Heart left ventricle (tissue), 16 donors: ENCODE measurements at regions not wholly inside any gene's neighbourhood (a gene's known extent, or its start where the extent isn't known, plus 50 kb on each side); places are given as distances from the start of the nearest gene placed in this dataset.

Experiments used
- ATAC-seq, 4 donors: fragments of 200-7000 bp; cut with Tn5 transposase; one replicate each; pipeline ENCODE4 v1.9.1; 2020 to 2022; ENCODE audit warnings: moderate library complexity in 4 of 4, mild to moderate bottlenecking in 3 of 4, moderate number of reproducible peaks in 1 of 4
- DNase-seq, 5 donors: peaks; one replicate each; pipeline ENCODE4 v3.0.0-alpha.2; 2020
- H3K27ac ChIP-seq, 12 donors: fragments of 200-600 bp; sonication (generic) in 4 of 12; one replicate each; pipeline versions ENCODE4 v1.5.0 to v1.8.0; 2016 to 2022; ENCODE audit warnings: mild to moderate bottlenecking in 2 of 12
- H3K27me3 ChIP-seq, 9 donors: fragments of 200-600 bp; sonication (generic) in 2 of 9; one replicate each; pipeline versions ENCODE4 v1.5.1 to v1.8.0; 2016 to 2022; ENCODE audit warnings: mild to moderate bottlenecking in 3 of 9
- H3K36me3 ChIP-seq, 9 donors: fragments of 200-600 bp; sonication (generic) in 2 of 9; one replicate each; pipeline versions ENCODE4 v1.5.0 to v1.8.0; 2018 to 2022; ENCODE audit warnings: mild to moderate bottlenecking in 2 of 9
- H3K4me1 ChIP-seq, 12 donors: fragments of 200-600 bp; sonication (generic) in 4 of 12; one replicate each; pipeline versions ENCODE4 v1.5.0 to v1.8.0; 2016 to 2022; ENCODE audit warnings: mild to moderate bottlenecking in 3 of 12
- H3K4me3 ChIP-seq, 12 donors: fragments of 200-600 bp; sonication (generic) in 4 of 12; one replicate each; pipeline versions ENCODE4 v1.5.0 to v1.8.0; 2017 to 2022; ENCODE audit warnings: mild to moderate bottlenecking in 9 of 12, moderate library complexity in 4 of 12
- H3K9me3 ChIP-seq, 12 donors: fragments of 200-600 bp; sonication (generic) in 4 of 12; one replicate each; pipeline versions ENCODE4 v1.5.0 to v1.8.0; 2016 to 2022; ENCODE audit warnings: mild to moderate bottlenecking in 1 of 12
- POLR2A ChIP-seq, 2 donors: fragments of 450-650 bp; IDR thresholded peaks; one replicate each; pipeline ENCODE4 v1.6.1; 2017; ENCODE audit warnings: antibody characterized with exemption in 2 of 2, mild to moderate bottlenecking in 2 of 2, moderate library complexity in 2 of 2
- WGBS, 4 donors: extraction: QIAGEN DNeasy Blood & Tissue Kit in 2 of 4; methylation state at CpG; one replicate each; pipeline versions ENCODE4 v1.1.5 to v1.1.7; 2013 to 2018; 5-methylcytosine and 5-hydroxymethylcytosine counted together
- intact Hi-C, 10 donors: fragments of 100-400 bp; cut with DNase I; formaldehyde crosslinking; loops; one replicate each; pipeline versions ENCODE4 v1.11.1 to v1.14.2; 2022
- TF ChIP-seq, protein P1 (sequence below), 12 donors: fragments of 200-600 bp; sonication (generic) in 4 of 12; IDR thresholded peaks; one replicate each; pipeline versions ENCODE4 v1.5.0 to v1.8.0; 2018 to 2022; ENCODE audit warnings: antibody characterized with exemption in 12 of 12, mild to moderate bottlenecking in 5 of 12
- donor health status: ischemic (EF 13 %, LVEDD 7.1; RV severe dilation, severe dysfunction).
- donor health status: healthy with polysubstance abuse.
- donor health status: DM: no; HTN: yes; CAD: no.
- donor health status: DM: no; HTN: no; CAD: no.
- donor health status: ischemic (EF 25% LVEDD 6.9; RV normal size, moderate dysfunction).
- donor health status: ischemic (EF 25% LVEDD 5.7; RV mildly dilated, moderate dysfunction).
- donor health status: healthy.
- donor health status: DM: yes; HTN: yes; CAD: no.
- donor health status: ischemic (EF 35%, LVEDD 5.7; RV mildly dilated, moderate dysfunction).
- donor health status: nonischemic (EF 11% LVEDD 7.7; RV severe dilation, severe dysfunction).
- donor health status: DM: yes; HTN: yes; CAD: no.
- donor health status: PGD.
- donor health status: ischemic (EF 29% LVEDD 5.4; RV normal size, mild dysfunction).
- donor health status: nonischemic (EF 23%, LVEDD 6.1; RV moderate dilation, normal function).

DNA sequence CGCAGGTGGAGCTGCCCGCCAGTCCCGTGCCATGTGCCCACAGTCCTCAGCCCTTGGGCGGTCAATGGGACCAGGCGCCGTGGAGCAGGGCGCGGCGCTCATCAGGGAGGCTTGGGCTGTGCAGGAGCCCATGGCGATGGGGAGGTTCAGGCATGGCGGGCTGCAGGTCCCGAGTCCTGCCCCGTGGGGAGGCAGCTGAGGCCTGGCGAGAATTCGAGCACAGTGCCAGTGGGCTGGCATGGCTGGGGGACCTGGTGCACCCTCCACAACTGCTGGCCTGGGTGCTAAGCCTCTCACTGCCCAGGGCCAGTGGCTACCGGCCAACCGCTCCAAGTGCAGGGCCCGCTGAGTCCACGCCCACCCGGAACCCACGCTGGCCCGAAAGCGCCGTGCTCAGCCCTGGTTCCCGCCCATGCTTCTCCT, 646.5 kb downstream of the GABRG1 start:
- Histone ChIP-seq H3K27me3 (no peaks in the 10 kb centered on the region), H3K9me3 (peaks cover 0 to 14% (median 0%) of the 10 kb centered on the region in 12 donors), H3K4me1 (peaks cover 0 to 3% (median 0%) of the 10 kb centered on the region in 12 donors), H3K27ac (no peak overlapping the region), H3K36me3 (no peaks in the 10 kb centered on the region), H3K4me3 (no peak overlapping the region)
- WGBS, 4 donors, result 94 to 97% (median 95%) methylated on average over 3 to 25 of the region's 25 CpGs
- TF ChIP-seq, protein P1, sequence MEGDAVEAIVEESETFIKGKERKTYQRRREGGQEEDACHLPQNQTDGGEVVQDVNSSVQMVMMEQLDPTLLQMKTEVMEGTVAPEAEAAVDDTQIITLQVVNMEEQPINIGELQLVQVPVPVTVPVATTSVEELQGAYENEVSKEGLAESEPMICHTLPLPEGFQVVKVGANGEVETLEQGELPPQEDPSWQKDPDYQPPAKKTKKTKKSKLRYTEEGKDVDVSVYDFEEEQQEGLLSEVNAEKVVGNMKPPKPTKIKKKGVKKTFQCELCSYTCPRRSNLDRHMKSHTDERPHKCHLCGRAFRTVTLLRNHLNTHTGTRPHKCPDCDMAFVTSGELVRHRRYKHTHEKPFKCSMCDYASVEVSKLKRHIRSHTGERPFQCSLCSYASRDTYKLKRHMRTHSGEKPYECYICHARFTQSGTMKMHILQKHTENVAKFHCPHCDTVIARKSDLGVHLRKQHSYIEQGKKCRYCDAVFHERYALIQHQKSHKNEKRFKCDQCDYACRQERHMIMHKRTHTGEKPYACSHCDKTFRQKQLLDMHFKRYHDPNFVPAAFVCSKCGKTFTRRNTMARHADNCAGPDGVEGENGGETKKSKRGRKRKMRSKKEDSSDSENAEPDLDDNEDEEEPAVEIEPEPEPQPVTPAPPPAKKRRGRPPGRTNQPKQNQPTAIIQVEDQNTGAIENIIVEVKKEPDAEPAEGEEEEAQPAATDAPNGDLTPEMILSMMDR (IDR thresholded peaks at IDR 0.05), result no peak
- no peak for TF ChIP-seq POLR2A (IDR thresholded peaks at IDR 0.05)
- intact Hi-C loops, result no loop called here
- DNase-seq, result peak in 1 of 5 donors; percentile 52
- ATAC-seq, result no peak

DNA sequence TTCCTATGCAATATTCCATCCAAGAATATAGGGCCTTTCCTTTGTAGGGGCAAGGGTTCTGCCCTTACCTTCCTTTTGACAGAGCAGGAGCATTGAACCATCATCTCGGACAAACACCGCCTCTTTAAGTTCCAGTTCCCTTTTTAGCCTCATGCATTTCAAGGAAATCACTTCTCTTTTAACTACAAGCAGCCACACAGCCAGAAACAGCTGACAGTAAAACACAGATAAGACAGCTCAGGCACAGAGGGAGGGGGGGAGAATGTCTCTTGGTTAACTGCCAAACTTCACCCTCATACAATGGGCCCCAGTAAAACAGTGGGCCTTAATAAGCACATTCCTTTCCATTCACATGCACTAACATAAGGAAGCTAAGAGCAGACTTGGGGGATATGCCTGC, 648.3 kb downstream of the GABRG1 start:
- Histone ChIP-seq H3K27me3 (no peaks in the 10 kb centered on the region), H3K4me1 (peaks cover 0 to 3% (median 0%) of the 10 kb centered on the region in 12 donors), H3K36me3 (no peaks in the 10 kb centered on the region), H3K27ac (no peak overlapping the region), H3K9me3 (peaks cover 0 to 14% (median 0%) of the 10 kb centered on the region in 12 donors), H3K4me3 (no peak overlapping the region)
- no peak for DNase-seq
- WGBS, 4 donors, result 11 to 32% (median 16%) methylated on average over 2 of the region's 2 CpGs
- no peak for ATAC-seq
- intact Hi-C loops, result no loop called here
- TF ChIP-seq, protein P1 (IDR thresholded peaks at IDR 0.05), result no peak
- TF ChIP-seq POLR2A (IDR thresholded peaks at IDR 0.05), result no peak

DNA sequence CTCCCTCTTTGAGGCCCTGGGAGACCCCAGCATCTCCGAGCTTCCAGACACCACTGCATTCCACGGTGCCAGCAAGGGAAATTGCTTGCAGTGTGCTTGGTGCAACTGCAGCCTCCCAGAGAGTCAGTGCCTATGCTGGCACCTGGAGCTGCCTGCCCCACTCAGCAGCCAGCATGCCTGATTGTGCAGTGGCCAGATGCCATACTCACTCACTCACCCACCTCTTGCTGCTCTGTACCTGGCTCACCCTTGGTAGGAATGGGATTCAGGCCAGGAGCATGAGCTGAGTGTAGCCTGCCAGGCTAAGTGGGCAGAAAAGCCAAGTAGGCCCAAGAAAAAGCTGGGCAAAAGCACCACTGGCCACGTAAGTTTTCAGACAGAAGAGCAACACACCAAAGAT, 651.4 kb downstream of the GABRG1 start:
- no peaks in the 10 kb centered on the region for H3K27me3 ChIP-seq
- no peak overlapping the region for H3K27ac ChIP-seq
- peak in 1 of 4 donors; percentile 18 for ATAC-seq
- peaks cover 0 to 14% (median 0%) of the 10 kb centered on the region in 12 donors for H3K9me3 ChIP-seq
- WGBS, 4 donors, result 58 to 70% (median 64%) methylated on average over 1 to 3 of the region's 3 CpGs
- intact Hi-C loops, result no loop called here
- DNase-seq, result no peak
- H3K4me3 ChIP-seq, result no peak overlapping the region
- no peaks in the 10 kb centered on the region for H3K36me3 ChIP-seq
- peaks cover 0 to 3% (median 0%) of the 10 kb centered on the region in 12 donors for H3K4me1 ChIP-seq
- no peak for TF ChIP-seq POLR2A (IDR thresholded peaks at IDR 0.05)
- TF ChIP-seq, protein P1 (IDR thresholded peaks at IDR 0.05), result no peak

DNA sequence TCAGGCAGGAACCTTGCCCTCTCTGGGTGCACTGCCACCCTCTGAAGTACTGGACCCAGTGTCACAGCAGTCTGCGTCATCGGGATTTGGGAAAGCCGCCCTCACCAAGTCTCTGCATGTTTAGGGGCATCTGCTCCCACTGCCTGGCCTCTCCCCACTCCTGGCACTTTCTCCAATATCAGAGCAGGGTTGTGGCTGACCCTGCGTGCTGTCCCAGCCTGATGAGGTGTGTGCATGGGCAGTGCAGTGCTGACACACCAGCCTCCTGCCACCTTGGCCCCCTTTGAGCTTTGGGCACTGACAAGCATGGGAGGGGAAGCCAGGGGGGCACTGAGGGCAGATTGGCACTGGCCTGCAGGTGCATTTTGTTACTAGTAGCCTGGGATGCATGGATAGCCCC, 652.5 kb downstream of the GABRG1 start:
- Histone ChIP-seq H3K27ac (no peak overlapping the region), H3K36me3 (no peaks in the 10 kb centered on the region), H3K4me3 (no peak overlapping the region), H3K4me1 (peaks cover 0 to 3% (median 0%) of the 10 kb centered on the region in 12 donors), H3K27me3 (no peaks in the 10 kb centered on the region), H3K9me3 (peaks cover 0 to 10% (median 0%) of the 10 kb centered on the region in 12 donors)
- TF ChIP-seq, protein P1 (IDR thresholded peaks at IDR 0.05), result no peak
- no peak for TF ChIP-seq POLR2A (IDR thresholded peaks at IDR 0.05)
- 89 to 93% (median 90%) methylated on average over 3 to 4 of the region's 4 CpGs for WGBS, 4 donors
- intact Hi-C loops, result no loop called here
- no peak for DNase-seq
- no peak for ATAC-seq
